Stimulated activated memory B cell treated with anti-CD40 and anti-IgM and Interleukin-4, amounts not matched to agents 10 μg/mL and 1 μg/mL and 100 μg/mL, for 72 hours (primary cell): ENCODE measurements at regions not wholly inside any gene's neighbourhood (a gene's known extent, or its start where the extent isn't known, plus 50 kb on each side); places are given as distances from the start of the nearest gene placed in this dataset.
"Not testable (repeated sequence)": the region's sequence is repeated elsewhere in the genome, so short reads cannot be mapped to it uniquely, and the experiment has no call there.

Source experiments
- ATAC-seq: fragments of 150-1000 bp; cut with Tn5 transposase; 2 replicates; pipeline ENCODE4 v1.10.0; 2021
- H3K27ac Mint-ChIP-seq: one replicate; pipeline ENCODE4 v1.8.0; 2022; ENCODE audit warnings: mild to moderate bottlenecking, mixed read lengths
- H3K27me3 Mint-ChIP-seq: one replicate; pipeline ENCODE4 v1.8.0; 2022; ENCODE audit warnings: mixed read lengths
- H3K36me3 Mint-ChIP-seq: one replicate; pipeline ENCODE4 v1.8.0; 2022; ENCODE audit warnings: mixed read lengths
- H3K4me1 Mint-ChIP-seq: one replicate; pipeline ENCODE4 v1.8.0; 2022; ENCODE audit warnings: mixed read lengths
- H3K4me3 Mint-ChIP-seq: one replicate; pipeline ENCODE4 v1.8.0; 2022; ENCODE audit warnings: mild to moderate bottlenecking, moderate library complexity, mixed read lengths
- H3K9me3 Mint-ChIP-seq: one replicate; pipeline ENCODE4 v1.8.0; 2022; ENCODE audit warnings: mixed read lengths

DNA sequence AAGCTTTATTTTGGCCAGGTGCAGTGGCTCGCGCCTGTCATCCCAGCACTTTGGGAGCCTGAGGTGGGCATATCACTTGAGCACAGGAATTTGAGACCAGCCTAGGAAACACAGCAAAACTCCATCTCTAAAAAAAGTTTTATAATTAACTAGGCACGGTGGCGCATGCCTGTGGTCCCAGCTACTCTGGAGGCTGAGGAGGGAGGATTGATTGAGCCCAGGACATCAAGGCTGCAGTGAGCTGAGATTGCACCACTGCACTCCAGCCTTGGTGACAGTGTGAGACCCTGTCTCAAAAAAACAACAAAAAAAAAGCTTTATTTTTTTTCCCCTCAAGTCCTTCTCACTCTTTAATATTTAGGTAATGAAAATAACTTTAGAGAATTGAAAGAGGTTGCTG, 100.8 kb upstream of the CMC1 start:
- no peaks in the 10 kb centered on the region for H3K9me3 Mint-ChIP-seq
- H3K27me3 Mint-ChIP-seq, result no peaks in the 10 kb centered on the region
- no peak overlapping the region for H3K27ac Mint-ChIP-seq
- no peaks in the 10 kb centered on the region for H3K36me3 Mint-ChIP-seq
- no peak overlapping the region for H3K4me3 Mint-ChIP-seq
- no peaks in the 10 kb centered on the region for H3K4me1 Mint-ChIP-seq
- no peak for ATAC-seq

DNA sequence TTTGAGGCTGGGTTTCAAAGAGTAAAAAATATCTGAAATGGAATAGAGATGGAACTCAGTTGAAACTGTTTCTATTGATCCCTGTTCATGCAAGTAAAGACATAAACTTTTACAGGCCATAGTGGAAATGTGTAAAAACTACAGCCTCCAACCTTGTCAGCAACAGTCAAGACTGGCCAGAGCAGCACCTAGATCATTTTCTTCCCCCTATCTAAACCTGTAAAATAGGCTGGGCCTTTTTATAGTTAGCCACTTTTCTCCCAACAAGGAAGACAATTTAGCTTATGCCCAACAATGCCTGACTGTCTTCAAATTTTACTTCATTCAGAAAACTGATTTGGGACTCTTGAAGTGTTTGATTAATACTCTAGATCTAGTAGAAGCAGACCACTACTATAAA, 91.5 kb upstream of the CMC1 start:
- ATAC-seq, result no peak
- no peaks in the 10 kb centered on the region for H3K4me1 Mint-ChIP-seq
- H3K4me3 Mint-ChIP-seq, result no peak overlapping the region
- H3K9me3 Mint-ChIP-seq, result no peaks in the 10 kb centered on the region
- H3K27ac Mint-ChIP-seq, result no peak overlapping the region
- peaks cover 3% of the 10 kb centered on the region for H3K27me3 Mint-ChIP-seq
- H3K36me3 Mint-ChIP-seq, result no peaks in the 10 kb centered on the region

DNA sequence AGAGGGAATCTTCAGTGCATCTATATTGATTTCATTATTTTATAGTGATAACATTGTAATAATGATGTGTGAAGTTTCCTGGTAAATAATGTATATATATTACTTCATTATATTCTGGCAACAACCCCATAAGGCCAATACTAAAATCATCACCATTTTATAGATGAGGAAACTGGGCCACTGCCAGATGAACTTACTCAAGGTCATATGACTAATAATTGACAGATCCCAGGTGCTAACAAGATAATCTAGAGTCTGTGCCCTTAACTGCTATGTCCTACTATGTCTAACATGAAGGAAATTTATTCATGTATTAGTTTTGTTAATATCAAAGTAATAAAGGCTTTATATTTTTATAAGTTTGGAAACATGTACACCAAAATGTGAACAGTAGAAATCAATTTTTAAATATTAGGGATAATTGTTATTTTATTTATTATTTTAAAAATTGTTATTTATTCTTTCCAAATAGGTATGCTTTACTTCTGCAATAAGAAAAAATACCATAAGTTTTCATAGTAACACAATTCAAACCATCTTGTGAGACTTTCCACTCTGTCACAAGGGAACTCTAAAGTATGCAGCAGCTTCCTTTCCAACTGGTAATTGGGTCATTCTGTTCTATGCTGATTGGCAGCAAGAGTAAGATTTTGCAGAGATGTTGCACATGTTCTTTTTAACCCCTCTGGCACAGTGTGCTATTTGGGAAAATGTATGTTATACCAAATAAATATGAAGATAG, 90.8 kb upstream of the CMC1 start:
- Mint-ChIP-seq H3K4me1 (no peaks in the 10 kb centered on the region), H3K9me3 (peaks cover 3% of the 10 kb centered on the region), H3K36me3 (no peaks in the 10 kb centered on the region), H3K27ac (no peak overlapping the region), H3K27me3 (peaks cover 9% of the 10 kb centered on the region), H3K4me3 (no peak overlapping the region)
- no peak for ATAC-seq

DNA sequence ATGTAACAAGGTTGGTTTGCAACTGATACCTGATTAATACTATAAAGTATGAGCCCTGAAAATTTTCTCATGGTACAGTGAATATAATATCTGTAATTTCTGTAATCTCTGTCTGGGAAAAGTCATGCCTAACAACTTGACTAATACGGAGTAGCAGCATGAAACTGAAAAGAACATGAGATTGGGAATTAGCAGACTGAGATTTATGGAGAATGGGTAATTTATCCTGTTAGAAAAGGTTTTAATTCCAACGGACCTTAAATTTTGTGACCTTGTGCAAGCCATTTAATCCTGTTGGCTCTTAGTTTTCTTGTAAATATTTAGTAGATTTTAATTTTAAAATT, 90.2 kb upstream of the CMC1 start:
- ATAC-seq, result no peak
- peaks cover 15% of the 10 kb centered on the region for H3K27me3 Mint-ChIP-seq
- no peak overlapping the region for H3K4me3 Mint-ChIP-seq
- H3K27ac Mint-ChIP-seq, result no peak overlapping the region
- no peaks in the 10 kb centered on the region for H3K4me1 Mint-ChIP-seq
- H3K36me3 Mint-ChIP-seq, result no peaks in the 10 kb centered on the region
- peaks cover 3% of the 10 kb centered on the region for H3K9me3 Mint-ChIP-seq

DNA sequence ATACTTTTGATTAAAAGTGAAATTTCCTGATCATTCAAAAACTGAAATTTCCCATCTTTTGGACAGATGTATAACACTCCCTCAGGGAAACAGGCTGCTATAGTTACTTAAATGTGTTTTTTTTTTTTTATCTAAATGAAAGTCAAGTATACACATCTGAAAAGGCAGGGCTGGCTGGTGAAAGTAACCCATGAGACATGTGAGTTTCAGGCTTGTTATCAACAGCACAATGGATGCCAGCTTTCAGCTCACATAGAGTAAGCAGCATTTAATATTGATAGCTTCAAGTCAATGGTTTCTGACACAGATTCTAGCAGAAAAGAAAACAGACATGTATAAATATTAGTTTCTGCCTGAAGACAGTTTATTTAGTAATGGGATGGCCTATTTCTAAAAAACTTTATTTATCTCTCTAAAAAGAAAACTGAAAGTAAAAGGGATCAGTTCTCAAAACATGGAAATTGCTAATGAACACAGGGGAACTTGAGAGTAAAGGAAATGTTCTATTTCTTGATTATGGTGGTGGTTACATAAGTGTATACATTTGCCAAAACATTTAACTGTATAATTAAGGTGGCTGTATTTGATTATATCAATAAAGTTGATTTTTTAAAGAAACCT, 89.7 kb upstream of the CMC1 start:
- Mint-ChIP-seq H3K27me3 (peaks cover 20% of the 10 kb centered on the region), H3K27ac (no peak overlapping the region), H3K9me3 (peaks cover 3% of the 10 kb centered on the region), H3K36me3 (no peaks in the 10 kb centered on the region), H3K4me3 (no peak overlapping the region), H3K4me1 (no peaks in the 10 kb centered on the region)
- no peak for ATAC-seq

DNA sequence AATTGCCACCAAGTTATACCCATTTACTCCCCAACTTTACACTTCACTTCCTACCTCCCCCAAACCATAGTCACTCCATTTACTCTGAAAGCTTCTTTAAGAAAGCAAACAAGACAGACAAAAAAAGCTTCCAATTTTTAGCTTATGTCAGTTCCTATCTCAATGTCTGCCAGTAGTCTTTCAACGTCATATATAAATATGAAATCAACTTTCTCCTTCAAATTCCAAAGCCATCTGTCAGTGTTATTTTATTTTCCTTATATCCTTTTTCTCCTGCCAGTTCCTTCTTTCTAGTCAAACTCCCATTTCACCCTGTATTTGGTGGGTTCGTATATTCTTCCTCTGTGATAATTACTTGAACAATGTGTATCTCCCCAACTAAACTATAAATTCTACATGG, 85.8 kb upstream of the CMC1 start:
- Mint-ChIP-seq H3K4me1 (no peaks in the 10 kb centered on the region), H3K4me3 (no peak overlapping the region), H3K9me3 (peaks cover 12% of the 10 kb centered on the region), H3K27ac (no peak overlapping the region), H3K27me3 (peaks cover 20% of the 10 kb centered on the region), H3K36me3 (no peaks in the 10 kb centered on the region)
- ATAC-seq, result no peak

DNA sequence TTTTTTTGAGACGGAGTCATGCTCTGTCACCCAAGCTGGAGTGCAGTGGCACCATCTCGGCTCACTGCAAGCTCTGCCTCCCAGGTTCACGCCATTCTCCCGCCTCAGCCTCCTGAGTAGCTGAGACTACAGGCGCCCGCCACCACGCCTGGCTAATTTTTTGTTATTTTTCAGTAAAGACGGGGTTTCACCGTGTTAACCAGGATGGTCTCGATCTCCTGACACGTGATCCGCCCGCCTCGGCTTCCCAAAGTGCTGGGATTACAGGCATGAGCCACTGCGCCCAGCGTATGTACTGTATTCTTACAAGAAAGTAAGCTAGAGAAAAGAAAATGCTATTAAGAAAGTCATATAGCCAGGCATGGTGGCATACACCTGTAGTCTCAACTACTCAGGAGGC, 84.8 kb upstream of the CMC1 start:
- not testable (repeated sequence) for H3K4me3 Mint-ChIP-seq, ATAC-seq, H3K27ac Mint-ChIP-seq, H3K36me3 Mint-ChIP-seq, H3K4me1 Mint-ChIP-seq
- peaks cover 26% of the 10 kb centered on the region for H3K27me3 Mint-ChIP-seq
- H3K9me3 Mint-ChIP-seq, result peaks cover 12% of the 10 kb centered on the region

DNA sequence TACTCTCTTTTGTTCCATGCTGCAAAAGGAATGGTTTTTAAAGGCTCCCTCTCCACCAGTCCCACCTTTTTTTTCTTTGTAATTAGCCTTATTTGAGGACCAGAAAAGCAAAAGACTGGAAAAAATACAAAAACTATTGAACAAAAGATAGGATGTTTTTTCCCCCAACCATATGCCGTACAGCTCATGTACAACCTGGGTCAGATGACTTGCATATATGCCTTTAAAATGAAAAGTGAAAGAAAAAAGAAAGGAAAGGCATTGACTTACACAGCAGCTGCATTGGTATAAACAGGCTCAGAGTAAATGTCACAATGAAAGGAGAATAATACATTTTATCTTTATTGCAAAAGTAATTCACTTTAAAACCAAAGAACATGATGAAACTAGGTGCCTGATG, 69.5 kb upstream of the CMC1 start:
- ATAC-seq, result no peak
- no peak overlapping the region for H3K27ac Mint-ChIP-seq
- H3K9me3 Mint-ChIP-seq, result no peaks in the 10 kb centered on the region
- no peaks in the 10 kb centered on the region for H3K27me3 Mint-ChIP-seq
- H3K4me1 Mint-ChIP-seq, result peaks cover 5% of the 10 kb centered on the region
- no peak overlapping the region for H3K4me3 Mint-ChIP-seq
- no peaks in the 10 kb centered on the region for H3K36me3 Mint-ChIP-seq

DNA sequence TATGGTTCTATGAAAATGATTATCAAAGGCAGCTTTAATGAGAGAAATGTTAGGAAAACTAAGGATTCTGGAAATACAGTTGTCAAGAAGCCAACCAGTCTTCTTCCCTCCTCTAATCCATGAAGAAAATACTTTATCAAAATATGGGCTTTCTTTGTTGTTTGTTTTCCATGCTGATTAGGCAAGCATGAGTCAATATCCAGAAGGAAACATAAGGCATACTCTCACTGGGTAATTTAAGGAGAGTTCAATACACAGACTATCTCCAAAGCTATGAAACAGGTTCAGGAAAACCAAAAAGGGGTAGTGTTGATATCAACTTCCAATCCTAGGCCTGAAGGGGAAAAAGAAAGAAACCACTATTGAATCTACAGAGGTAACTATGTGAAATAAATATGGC, 68.7 kb upstream of the CMC1 start:
- Mint-ChIP-seq H3K27ac (no peak overlapping the region), H3K4me1 (peaks cover 5% of the 10 kb centered on the region), H3K4me3 (no peak overlapping the region), H3K9me3 (no peaks in the 10 kb centered on the region), H3K36me3 (no peaks in the 10 kb centered on the region), H3K27me3 (no peaks in the 10 kb centered on the region)
- no peak for ATAC-seq

DNA sequence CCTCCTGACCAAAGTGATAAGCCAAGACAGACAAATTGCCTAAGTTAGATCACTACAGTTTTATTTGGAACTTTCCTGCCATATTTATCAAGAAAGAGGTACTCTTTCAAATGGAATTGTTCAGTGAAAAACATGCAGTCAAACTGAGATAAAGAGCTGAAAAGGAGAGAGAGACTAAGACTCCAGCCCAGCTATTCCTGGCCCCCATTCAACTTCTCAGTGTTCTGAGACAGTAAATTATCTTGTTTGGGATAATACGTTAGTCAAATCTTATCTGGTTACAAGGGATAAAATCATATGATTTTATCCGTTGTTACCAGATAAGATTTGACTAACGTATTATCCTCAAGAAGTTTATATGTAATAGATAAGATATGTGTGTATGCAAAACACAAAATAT, 67.6 kb upstream of the CMC1 start:
- no peak overlapping the region for H3K27ac Mint-ChIP-seq
- H3K9me3 Mint-ChIP-seq, result no peaks in the 10 kb centered on the region
- H3K27me3 Mint-ChIP-seq, result no peaks in the 10 kb centered on the region
- H3K36me3 Mint-ChIP-seq, result no peaks in the 10 kb centered on the region
- H3K4me1 Mint-ChIP-seq, result peaks cover 5% of the 10 kb centered on the region
- no peak for ATAC-seq
- no peak overlapping the region for H3K4me3 Mint-ChIP-seq

DNA sequence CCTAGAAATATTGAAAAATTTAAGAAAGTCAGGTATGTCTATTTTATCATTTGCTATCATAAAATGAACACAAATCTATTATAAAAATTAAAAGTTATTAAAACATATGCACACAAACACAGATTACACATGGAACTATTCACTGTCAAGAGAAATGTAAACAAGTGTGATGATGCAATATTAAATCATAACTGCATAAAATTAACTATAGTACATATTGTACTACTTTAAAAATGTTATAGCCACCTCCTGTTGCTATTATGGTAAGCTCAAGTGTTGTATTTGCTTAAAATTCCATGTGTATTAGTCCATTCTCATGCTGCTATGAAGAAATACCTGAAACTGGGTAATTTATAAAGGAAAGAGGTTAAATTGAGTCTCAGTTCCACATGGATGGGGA, 54.7 kb upstream of the CMC1 start:
- Mint-ChIP-seq H3K9me3 (no peaks in the 10 kb centered on the region), H3K27ac (no peak overlapping the region), H3K4me3 (no peak overlapping the region), H3K27me3 (no peaks in the 10 kb centered on the region), H3K4me1 (no peaks in the 10 kb centered on the region), H3K36me3 (no peaks in the 10 kb centered on the region)
- no peak for ATAC-seq

DNA sequence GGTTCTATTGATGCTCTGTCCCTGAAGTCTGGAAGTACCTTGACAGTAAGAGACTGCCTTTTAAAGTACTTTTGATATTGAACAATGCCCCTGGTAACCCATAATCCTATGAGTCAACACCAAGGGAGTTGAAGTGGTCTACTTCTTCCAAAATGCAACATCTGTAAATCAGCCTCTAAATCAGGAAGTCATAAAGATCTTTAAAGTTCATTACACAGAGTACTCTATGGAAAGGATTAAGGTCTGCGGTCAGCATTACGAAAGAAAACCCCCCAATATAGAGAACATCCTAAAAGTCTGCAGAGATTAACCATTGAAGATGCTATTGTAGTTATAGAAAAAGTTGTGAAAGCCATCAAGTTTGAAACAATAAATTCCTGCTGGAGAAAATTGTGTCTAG, 52.7 kb upstream of the CMC1 start:
- no peak for ATAC-seq
- Mint-ChIP-seq H3K4me1 (no peaks in the 10 kb centered on the region), H3K27ac (no peak overlapping the region), H3K27me3 (no peaks in the 10 kb centered on the region), H3K36me3 (no peaks in the 10 kb centered on the region), H3K4me3 (no peak overlapping the region), H3K9me3 (no peaks in the 10 kb centered on the region)

DNA sequence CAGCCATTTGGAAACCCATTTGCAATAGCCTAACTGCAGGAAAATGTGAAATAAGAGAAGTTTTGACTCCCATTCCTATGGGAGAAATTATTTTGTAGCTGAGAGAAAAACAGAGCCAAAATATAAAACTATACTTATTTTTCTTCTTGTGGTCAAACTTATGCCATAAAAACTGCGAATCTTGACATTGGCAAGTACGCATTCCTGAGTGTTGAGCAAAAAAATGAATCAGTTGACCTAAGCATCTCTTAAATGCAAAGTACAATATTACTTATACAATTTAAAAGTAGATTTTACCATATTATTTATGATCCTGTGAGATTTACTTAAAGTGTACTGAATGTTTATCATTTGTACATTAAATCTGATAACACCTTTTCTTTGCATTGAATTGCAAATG, 50.1 kb upstream of the CMC1 start:
- Mint-ChIP-seq H3K4me3 (no peak overlapping the region), H3K36me3 (no peaks in the 10 kb centered on the region), H3K27ac (no peak overlapping the region), H3K27me3 (no peaks in the 10 kb centered on the region), H3K9me3 (no peaks in the 10 kb centered on the region), H3K4me1 (no peaks in the 10 kb centered on the region)
- ATAC-seq, result no peak
